Panc1 (cell line): ENCODE measurements at regions not wholly inside any gene's neighbourhood (a gene's known extent, or its start where the extent isn't known, plus 50 kb on each side); places are given as distances from the start of the nearest gene placed in this dataset.

Source experiments
- POLR2AphosphoS5 ChIP-seq: IDR thresholded peaks from 2 replicates; pipeline ENCODE4 v1.6.1; 2012; ENCODE audit warnings: mild to moderate bottlenecking, low read depth, low read length, moderate library complexity
- TCF7L2 ChIP-seq: IDR thresholded peaks from 2 replicates; pipeline ENCODE4 v1.6.1; 2011; ENCODE audit warnings: mild to moderate bottlenecking, low read depth, low read length, inconsistent platforms
- TF ChIP-seq, protein P1 (sequence below): fragments of 450-650 bp; IDR thresholded peaks from 2 replicates; pipeline ENCODE4 v1.5.1; 2017; ENCODE audit warnings: mild to moderate bottlenecking

DNA sequence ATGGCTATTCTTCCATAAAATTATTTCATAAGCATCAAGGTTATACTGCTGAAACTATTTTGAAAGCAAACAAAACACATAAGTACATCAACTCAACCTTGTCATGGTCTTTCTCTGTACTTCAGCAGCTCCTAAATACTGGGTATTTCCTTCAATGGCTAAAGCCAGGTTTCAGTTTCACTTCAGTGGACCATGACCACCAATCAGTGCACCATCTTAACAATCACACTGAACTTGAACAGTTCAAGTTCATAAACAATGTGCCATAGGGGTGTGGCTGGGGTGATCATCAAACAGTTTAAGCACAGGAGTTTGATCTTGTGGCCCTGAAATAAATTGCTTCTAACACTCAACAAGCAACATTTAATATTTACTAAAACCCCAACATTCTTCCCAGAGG lies 124.1 kb upstream of the FIGN start:
- TF ChIP-seq, protein P1, sequence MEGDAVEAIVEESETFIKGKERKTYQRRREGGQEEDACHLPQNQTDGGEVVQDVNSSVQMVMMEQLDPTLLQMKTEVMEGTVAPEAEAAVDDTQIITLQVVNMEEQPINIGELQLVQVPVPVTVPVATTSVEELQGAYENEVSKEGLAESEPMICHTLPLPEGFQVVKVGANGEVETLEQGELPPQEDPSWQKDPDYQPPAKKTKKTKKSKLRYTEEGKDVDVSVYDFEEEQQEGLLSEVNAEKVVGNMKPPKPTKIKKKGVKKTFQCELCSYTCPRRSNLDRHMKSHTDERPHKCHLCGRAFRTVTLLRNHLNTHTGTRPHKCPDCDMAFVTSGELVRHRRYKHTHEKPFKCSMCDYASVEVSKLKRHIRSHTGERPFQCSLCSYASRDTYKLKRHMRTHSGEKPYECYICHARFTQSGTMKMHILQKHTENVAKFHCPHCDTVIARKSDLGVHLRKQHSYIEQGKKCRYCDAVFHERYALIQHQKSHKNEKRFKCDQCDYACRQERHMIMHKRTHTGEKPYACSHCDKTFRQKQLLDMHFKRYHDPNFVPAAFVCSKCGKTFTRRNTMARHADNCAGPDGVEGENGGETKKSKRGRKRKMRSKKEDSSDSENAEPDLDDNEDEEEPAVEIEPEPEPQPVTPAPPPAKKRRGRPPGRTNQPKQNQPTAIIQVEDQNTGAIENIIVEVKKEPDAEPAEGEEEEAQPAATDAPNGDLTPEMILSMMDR: no peak
- TF ChIP-seq POLR2AphosphoS5: no peak
- no peak for TF ChIP-seq TCF7L2
